ENCODE measurements at regions not wholly inside any gene's neighbourhood (a gene's known extent, or its start where the extent isn't known, plus 50 kb on each side); places are given as distances from the start of the nearest gene placed in this dataset.

DNA sequence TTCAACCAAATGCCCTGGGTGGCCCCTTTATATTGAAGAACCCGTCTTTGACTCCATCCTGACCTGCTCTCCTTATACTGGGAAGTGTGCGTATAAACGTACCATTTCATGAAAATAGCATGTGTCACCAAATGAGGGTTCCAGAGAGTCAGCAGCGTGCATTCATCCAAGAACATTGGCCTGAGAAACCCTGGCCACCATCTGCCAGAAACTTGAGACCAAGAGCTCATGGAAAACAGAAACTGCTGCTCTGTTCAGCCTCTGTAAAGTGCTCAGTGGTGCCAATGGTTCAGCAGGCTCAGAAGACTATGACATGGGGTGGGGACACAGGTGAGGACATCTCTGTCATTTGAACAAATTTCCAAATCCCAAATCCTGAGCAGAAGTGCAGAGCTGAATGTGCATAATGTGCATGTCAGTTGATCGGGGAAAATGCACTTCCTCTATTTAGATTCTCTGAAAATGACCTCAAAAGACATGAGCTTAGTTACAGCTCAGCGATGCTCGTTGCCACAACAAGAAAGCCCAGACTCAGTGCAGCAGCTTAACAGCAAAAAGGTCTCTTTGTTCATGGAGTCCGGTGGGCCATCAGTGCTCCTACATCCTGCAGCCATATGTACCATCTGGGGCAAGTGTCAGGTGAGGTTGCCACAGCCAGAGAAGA is 176.1 kb downstream of the ATPSCKMT start (continued):
- TF ChIP-seq ASH2L (IDR thresholded peaks at IDR 0.05; ENCODE audit: low read length) (no peak), JUN (IDR thresholded peaks at IDR 0.05; ENCODE audit: low read depth, low read length) (no peak)
